Right kidney (tissue), 1 donor: ENCODE measurements at regions not wholly inside any gene's neighbourhood (a gene's known extent, or its start where the extent isn't known, plus 50 kb on each side); places are given as distances from the start of the nearest gene placed in this dataset.

Experiments
- DNase-seq: peaks from one replicate; pipeline ENCODE4 v3.0.0-alpha.2; 2016

DNA sequence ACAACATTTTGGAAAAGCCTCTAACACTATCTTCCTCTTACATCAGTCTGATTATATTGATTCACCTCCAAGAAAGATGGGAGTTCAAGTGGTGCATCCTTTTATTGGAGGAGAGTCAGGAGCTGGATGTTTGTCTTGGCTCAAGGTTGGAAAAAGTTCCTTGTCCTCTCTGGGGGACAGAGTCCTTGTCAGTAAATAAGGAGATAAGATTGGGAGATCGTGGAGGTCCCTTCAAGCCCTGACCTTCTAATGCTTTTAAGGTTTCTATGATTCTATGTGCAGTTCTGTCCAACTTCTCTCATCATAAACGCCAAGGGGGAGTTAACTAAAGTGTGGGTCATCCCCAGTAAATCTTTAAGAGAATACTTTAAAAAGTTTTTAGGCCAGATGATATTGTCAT lies 60.9 kb upstream of the CCBE1 start:
- DNase-seq, result no peak

DNA sequence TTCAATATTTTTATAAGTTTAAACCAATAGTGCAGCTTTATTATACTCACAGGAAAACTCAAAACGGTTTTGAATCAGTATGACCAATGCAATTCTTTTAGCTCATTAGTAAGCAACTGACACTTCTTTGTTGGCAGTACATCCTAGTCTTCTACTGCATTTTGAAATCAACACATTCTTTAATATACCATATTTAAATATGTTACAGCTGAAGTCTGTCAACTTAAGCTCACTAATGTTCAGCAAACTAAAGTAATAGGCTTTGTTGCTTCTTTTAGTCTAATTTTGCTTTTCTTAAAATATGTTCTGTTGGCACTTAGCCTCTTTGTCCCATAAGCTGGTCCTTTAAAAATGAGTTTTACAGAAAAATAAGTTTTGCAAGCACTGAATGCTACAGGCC lies 55.4 kb upstream of the CCBE1 start:
- DNase-seq, result no peak

DNA sequence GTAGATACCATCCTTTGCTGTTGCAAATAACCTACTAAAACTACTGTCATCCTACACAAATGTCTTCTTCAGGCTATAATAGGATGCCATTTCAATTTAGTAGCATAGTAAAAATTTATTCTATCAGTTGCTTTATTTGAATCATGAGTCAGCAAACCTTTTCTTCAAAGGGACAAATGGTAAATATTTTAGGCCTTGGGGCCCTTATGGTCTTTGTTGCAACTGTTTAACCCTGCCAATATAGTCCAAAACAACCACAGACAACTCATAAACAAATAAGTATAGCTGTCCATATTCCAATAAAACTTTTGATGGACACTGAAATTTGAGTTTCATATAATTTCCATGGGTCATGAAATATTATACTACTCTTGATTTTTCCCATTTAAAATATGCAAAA lies 54.0 kb upstream of the CCBE1 start:
- DNase-seq, result no peak

DNA sequence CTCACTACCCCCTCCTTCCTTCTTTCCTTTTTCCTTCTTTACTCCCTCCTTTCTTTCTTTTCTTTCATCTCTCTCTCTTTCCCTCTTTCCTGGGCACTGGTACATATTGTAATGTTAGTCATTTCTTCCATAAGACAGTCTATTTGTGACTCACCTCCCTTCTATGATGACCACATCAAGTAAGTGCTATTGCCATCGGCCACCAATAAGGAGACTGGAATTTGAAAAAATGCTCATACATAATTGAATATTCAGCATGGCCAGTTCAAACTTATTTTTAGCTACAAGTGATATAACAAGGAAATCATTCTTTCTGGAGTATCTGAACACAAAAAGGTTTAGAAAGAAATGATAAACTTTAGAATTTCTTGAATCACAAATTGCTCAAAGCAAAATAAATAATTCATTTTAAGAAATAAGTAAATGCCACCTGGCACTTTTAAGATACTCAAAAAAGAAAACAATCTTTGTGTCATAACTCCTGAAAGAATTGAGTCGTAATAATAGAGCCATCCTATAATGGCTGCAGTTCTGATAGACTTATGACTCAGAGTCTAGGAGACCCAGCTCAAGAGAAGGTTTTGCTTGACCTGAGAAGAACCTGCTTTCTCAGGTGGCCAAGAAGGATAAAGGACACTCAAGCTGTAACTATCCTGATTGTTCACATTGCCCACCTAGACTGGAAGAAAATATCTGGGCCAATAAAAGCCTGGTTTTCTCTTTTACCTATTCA lies 51.6 kb upstream of the CCBE1 start:
- no peak for DNase-seq
